Tibial nerve (tissue), 4 donors: ENCODE measurements at regions not wholly inside any gene's neighbourhood (a gene's known extent, or its start where the extent isn't known, plus 50 kb on each side); places are given as distances from the start of the nearest gene placed in this dataset.

Experiments
- DNase-seq, 2 donors: peaks; one replicate each; pipeline ENCODE4 v3.0.0-alpha.2; 2019; ENCODE audit warnings: low spot score in 2 of 2
- H3K27ac ChIP-seq, 4 donors: fragments of 200-600 bp; sonication (generic) in 3 of 4; one replicate each; pipeline ENCODE4 v1.5.1; 2017 to 2019; ENCODE audit warnings: mild to moderate bottlenecking in 1 of 4
- H3K27me3 ChIP-seq, 2 donors: fragments of 200-600 bp; sonication (generic) in 1 of 2; one replicate each; pipeline versions ENCODE4 v1.5.1 to v1.6.0; 2017 to 2019
- H3K36me3 ChIP-seq, 3 donors: fragments of 200-600 bp; sonication (generic); one replicate each; pipeline ENCODE4 v1.5.1; 2018 to 2019
- H3K4me1 ChIP-seq, 4 donors: fragments of 200-600 bp; sonication (generic) in 3 of 4; one replicate each; pipeline ENCODE4 v1.5.1; 2017 to 2019
- H3K4me3 ChIP-seq, 4 donors: fragments of 200-600 bp; sonication (generic) in 3 of 4; one replicate each; pipeline ENCODE4 v1.5.1; 2017 to 2019; ENCODE audit warnings: mild to moderate bottlenecking in 1 of 4, moderate library complexity in 1 of 4
- H3K9me3 ChIP-seq, 4 donors: fragments of 200-600 bp; sonication (generic) in 3 of 4; one replicate each; pipeline ENCODE4 v1.5.1; 2017 to 2019
- EP300 ChIP-seq, 2 donors: sonication (generic); formaldehyde crosslinking; IDR thresholded peaks; one replicate each; pipeline ENCODE4 v1.6.1; 2017; ENCODE audit warnings: antibody characterized with exemption in 2 of 2, mild to moderate bottlenecking in 1 of 2
- POLR2A ChIP-seq, 2 donors: fragments of 450-650 bp; IDR thresholded peaks; one replicate each; pipeline ENCODE4 v1.6.1; 2017; ENCODE audit warnings: antibody characterized with exemption in 2 of 2, mild to moderate bottlenecking in 2 of 2, moderate library complexity in 2 of 2
- WGBS, 2 donors: methylation state at CpG; one replicate each; pipeline ENCODE4 v1.1.5; 2018; 5-methylcytosine and 5-hydroxymethylcytosine counted together
- TF ChIP-seq, protein P1 (sequence below), 5 experiments: fragments of 200-600 bp in 3 of 5; fragments of 450-650 bp in 2 of 5; sonication (generic) in 3 of 5; IDR thresholded peaks; one replicate each; pipeline ENCODE4 v1.5.1; 2016 to 2019; ENCODE audit warnings: antibody characterized with exemption in 5 of 5, mild to moderate bottlenecking in 3 of 5, moderate library complexity in 2 of 5

DNA sequence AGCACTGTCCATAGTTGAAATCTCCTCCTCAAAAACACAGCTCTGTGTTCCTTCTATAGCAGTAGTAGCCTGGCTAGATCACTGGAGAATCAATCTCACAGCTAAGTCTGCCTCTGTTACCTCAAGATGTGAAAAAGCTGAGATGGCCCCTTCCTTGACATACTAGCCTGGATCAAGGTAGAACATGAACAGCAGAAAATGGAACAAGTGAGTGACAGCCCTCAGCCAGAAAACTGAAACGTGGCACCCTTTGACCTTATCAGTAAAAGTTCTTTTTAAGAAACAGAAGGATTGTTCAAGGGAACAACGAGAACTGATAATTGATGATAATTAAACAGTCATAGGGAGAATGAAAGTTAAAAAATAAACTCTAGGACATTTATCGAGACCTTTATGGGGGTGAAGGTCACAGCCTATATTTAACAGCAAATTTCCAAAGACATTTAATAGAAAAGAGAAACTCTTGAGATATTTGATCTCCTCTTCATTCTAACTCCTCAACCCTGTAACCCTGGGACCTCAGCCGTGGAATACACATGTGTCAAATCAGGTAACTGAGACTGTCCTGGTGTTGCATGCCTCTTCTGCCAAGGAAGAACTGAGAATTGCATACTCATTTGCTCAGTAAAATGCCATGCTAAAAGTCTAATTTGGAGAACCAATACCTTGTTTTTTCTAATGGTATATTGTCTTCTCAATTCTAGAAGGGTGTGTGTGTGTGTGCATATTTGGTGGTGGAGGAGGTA lies 258.0 kb upstream of the ATP2B1 start:
- DNase-seq: no peak
- no peak for TF ChIP-seq EP300 (IDR thresholded peaks at IDR 0.05)
- TF ChIP-seq, protein P1, sequence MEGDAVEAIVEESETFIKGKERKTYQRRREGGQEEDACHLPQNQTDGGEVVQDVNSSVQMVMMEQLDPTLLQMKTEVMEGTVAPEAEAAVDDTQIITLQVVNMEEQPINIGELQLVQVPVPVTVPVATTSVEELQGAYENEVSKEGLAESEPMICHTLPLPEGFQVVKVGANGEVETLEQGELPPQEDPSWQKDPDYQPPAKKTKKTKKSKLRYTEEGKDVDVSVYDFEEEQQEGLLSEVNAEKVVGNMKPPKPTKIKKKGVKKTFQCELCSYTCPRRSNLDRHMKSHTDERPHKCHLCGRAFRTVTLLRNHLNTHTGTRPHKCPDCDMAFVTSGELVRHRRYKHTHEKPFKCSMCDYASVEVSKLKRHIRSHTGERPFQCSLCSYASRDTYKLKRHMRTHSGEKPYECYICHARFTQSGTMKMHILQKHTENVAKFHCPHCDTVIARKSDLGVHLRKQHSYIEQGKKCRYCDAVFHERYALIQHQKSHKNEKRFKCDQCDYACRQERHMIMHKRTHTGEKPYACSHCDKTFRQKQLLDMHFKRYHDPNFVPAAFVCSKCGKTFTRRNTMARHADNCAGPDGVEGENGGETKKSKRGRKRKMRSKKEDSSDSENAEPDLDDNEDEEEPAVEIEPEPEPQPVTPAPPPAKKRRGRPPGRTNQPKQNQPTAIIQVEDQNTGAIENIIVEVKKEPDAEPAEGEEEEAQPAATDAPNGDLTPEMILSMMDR (IDR thresholded peaks at IDR 0.05): no peak
- TF ChIP-seq POLR2A (IDR thresholded peaks at IDR 0.05): no peak
- 62 to 63% methylated on average over 4 of the region's 4 CpGs for WGBS, 2 donors
- Histone ChIP-seq H3K36me3 (no peaks in the 10 kb centered on the region), H3K27ac (no peak overlapping the region), H3K27me3 (no peaks in the 10 kb centered on the region), H3K4me1 (peaks cover 0 to 5% (median 2%) of the 10 kb centered on the region in 4 donors), H3K4me3 (no peak overlapping the region), H3K9me3 (no peaks in the 10 kb centered on the region)

GRCh38 chr12:89965993-89966392 lies 257.4 kb upstream of the ATP2B1 start:
- WGBS, 2 donors: 81 to 88% methylated on average over 2 of the region's 2 CpGs
- H3K27me3 ChIP-seq: no peaks in the 10 kb centered on the region
- H3K4me3 ChIP-seq: no peak overlapping the region

GRCh38 chr12:89962648-89963047 lies 254.0 kb upstream of the ATP2B1 start:
- H3K9me3 ChIP-seq: no peaks in the 10 kb centered on the region
- H3K27me3 ChIP-seq: no peaks in the 10 kb centered on the region
- TF ChIP-seq, protein P1 (IDR thresholded peaks at IDR 0.05): no peak
- TF ChIP-seq EP300 (IDR thresholded peaks at IDR 0.05): no peak
- TF ChIP-seq POLR2A (IDR thresholded peaks at IDR 0.05): no peak
- WGBS, 2 donors: 71 to 81% methylated on average over 4 of the region's 4 CpGs
- no peaks in the 10 kb centered on the region for H3K4me1 ChIP-seq
- H3K27ac ChIP-seq: no peak overlapping the region
- H3K36me3 ChIP-seq: no peaks in the 10 kb centered on the region
- H3K4me3 ChIP-seq: no peak overlapping the region
- no peak for DNase-seq

More at GRCh38 chr12:89965993-89966392, 257.4 kb upstream of the ATP2B1 start:
- TF ChIP-seq EP300 (IDR thresholded peaks at IDR 0.05) (no peak), POLR2A (IDR thresholded peaks at IDR 0.05) (no peak)
- TF ChIP-seq, protein P1 (IDR thresholded peaks at IDR 0.05): no peak
- no peak for DNase-seq
- H3K27ac ChIP-seq: no peak overlapping the region
- no peaks in the 10 kb centered on the region for H3K36me3 ChIP-seq
- no peaks in the 10 kb centered on the region for H3K9me3 ChIP-seq
- no peaks in the 10 kb centered on the region for H3K4me1 ChIP-seq

- Histone ChIP-seq H3K36me3 (no peaks in the 10 kb centered on the region), H3K27me3 (no peaks in the 10 kb centered on the region), H3K9me3 (no peaks in the 10 kb centered on the region), H3K4me3 (no peak overlapping the region), H3K27ac (no peak overlapping the region), H3K4me1 (no peaks in the 10 kb centered on the region)
- DNase-seq: no peak
- WGBS, 2 donors: 68 to 87% methylated on average over 2 of the region's 2 CpGs
- TF ChIP-seq EP300 (IDR thresholded peaks at IDR 0.05) (no peak), POLR2A (IDR thresholded peaks at IDR 0.05) (no peak)
- TF ChIP-seq, protein P1 (IDR thresholded peaks at IDR 0.05): no peak
These were observed 252.2 kb upstream of the ATP2B1 start for GRCh38 chr12:89960607-89961394.

GRCh38 chr12:89960011-89960507 lies 251.4 kb upstream of the ATP2B1 start:
- no peaks in the 10 kb centered on the region for H3K27me3 ChIP-seq
- no peaks in the 10 kb centered on the region for H3K36me3 ChIP-seq
- H3K4me3 ChIP-seq: no peak overlapping the region
- WGBS, 2 donors: 57 to 79% methylated on average over 2 of the region's 2 CpGs
- no peak for DNase-seq
- TF ChIP-seq POLR2A (IDR thresholded peaks at IDR 0.05) (no peak), EP300 (IDR thresholded peaks at IDR 0.05) (no peak)
- TF ChIP-seq, protein P1 (IDR thresholded peaks at IDR 0.05): no peak
- H3K9me3 ChIP-seq: no peaks in the 10 kb centered on the region
- no peak overlapping the region for H3K27ac ChIP-seq
- no peaks in the 10 kb centered on the region for H3K4me1 ChIP-seq
